Fibroblast of lung (primary cell): ENCODE measurements at regions not wholly inside any gene's neighbourhood (a gene's known extent, or its start where the extent isn't known, plus 50 kb on each side); places are given as distances from the start of the nearest gene placed in this dataset.
A peak's percentile ranks its signal among the peaks of the same experiment; 100 is the strongest.

ENCODE experiments used
- DNase-seq, 2 donors: peaks; one replicate each; pipeline versions ENCODE4 v3.0.0 to v3.0.0-alpha.2; 2010; ENCODE audit warnings: low read depth in 2 of 2
- H2AFZ ChIP-seq: 2 replicates; pipeline ENCODE4 v1.5.1; 2012; ENCODE audit warnings: low read length, control low read depth, inconsistent platforms
- H3K27ac ChIP-seq: 2 replicates; pipeline ENCODE4 v1.5.1; 2011; ENCODE audit warnings: low read length, control low read depth; ENCODE audit not compliant: insufficient read depth
- H3K27me3 ChIP-seq: 2 replicates; pipeline ENCODE4 v1.5.1; 2011; ENCODE audit warnings: mild to moderate bottlenecking, low read length; ENCODE audit not compliant: control insufficient read depth, insufficient read depth
- H3K36me3 ChIP-seq: 2 replicates; pipeline ENCODE4 v1.5.1; 2011; ENCODE audit warnings: low read length; ENCODE audit not compliant: control insufficient read depth, insufficient read depth
- H3K4me1 ChIP-seq: 2 replicates; pipeline ENCODE4 v1.5.1; 2011; ENCODE audit warnings: low read length; ENCODE audit not compliant: control insufficient read depth, insufficient read depth; ENCODE audit errors: extremely low read depth
- H3K4me2 ChIP-seq: 2 replicates; pipeline ENCODE4 v1.5.1; 2011; ENCODE audit warnings: low read length, control low read depth; ENCODE audit not compliant: insufficient read depth; ENCODE audit errors: extremely low read depth
- H3K4me3 ChIP-seq, 4 experiments: fragments of 200-600 bp in 1 of 4; sonication (generic) in 1 of 4; replicated peaks in 1 of 4; 2 replicates each; pipeline ENCODE4 v1.5.1; 2011 to 2016; ENCODE audit warnings: low read length in 4 of 4, low read depth in 3 of 4, mild to moderate bottlenecking in 3 of 4, control low read depth in 2 of 4, inconsistent platforms in 1 of 4, mixed read lengths in 1 of 4; ENCODE audit not compliant: insufficient read depth in 1 of 4; ENCODE audit errors: control extremely low read depth in 1 of 4
- H3K79me2 ChIP-seq: 2 replicates; pipeline ENCODE4 v1.5.1; 2012; ENCODE audit warnings: mild to moderate bottlenecking, low read length, inconsistent platforms; ENCODE audit not compliant: control insufficient read depth, insufficient read depth
- H3K9ac ChIP-seq: 2 replicates; pipeline ENCODE4 v1.5.1; 2011; ENCODE audit warnings: mild to moderate bottlenecking, low read length, control low read depth; ENCODE audit not compliant: insufficient read depth
- H3K9me3 ChIP-seq: 2 replicates; pipeline ENCODE4 v1.5.1; 2012; ENCODE audit warnings: low read depth, low read length; ENCODE audit not compliant: control insufficient read depth, insufficient read depth
- H4K20me1 ChIP-seq: 2 replicates; pipeline ENCODE4 v1.5.1; 2011; ENCODE audit warnings: low read length; ENCODE audit not compliant: control insufficient read depth, insufficient read depth; ENCODE audit errors: extremely low read depth
- CTCF ChIP-seq, 2 donors: IDR thresholded peaks in 1 of 2; conservative IDR thresholded peaks in 1 of 2; 1 replicate in 1 of 2; 2 replicates in 1 of 2; pipeline ENCODE4 v1.5.1; 2011 to 2012; ENCODE audit warnings: low read length in 2 of 2, control low read depth in 1 of 2, inconsistent platforms in 1 of 2, low read depth in 1 of 2, mild to moderate bottlenecking in 1 of 2
- EZH2 ChIP-seq: IDR thresholded peaks from 2 replicates; pipeline ENCODE4 v1.5.1; 2012; ENCODE audit warnings: low read length, control low read depth, mild to moderate bottlenecking; ENCODE audit errors: missing control alignments

GRCh38 chr16:76955629-76956028 is 235.4 kb upstream of the MON1B start:
- no peaks in the 10 kb centered on the region for H3K36me3 ChIP-seq
- TF ChIP-seq EZH2 (no peak), CTCF (conservative IDR thresholded peaks at IDR 0.05 in 1 of 2, IDR thresholded peaks at IDR 0.05 in 1 of 2; ENCODE audit: low read depth in 1 of 2, low read length in 2 of 2) (no peak)
- no peaks in the 10 kb centered on the region for H3K4me1 ChIP-seq
- H3K4me3 ChIP-seq, result no peak overlapping the region
- peak; percentile 43 to 44 for DNase-seq
- no peaks in the 10 kb centered on the region for H3K9me3 ChIP-seq
- H3K4me2 ChIP-seq, result no peak overlapping the region
- no peaks in the 10 kb centered on the region for H4K20me1 ChIP-seq
- H3K27me3 ChIP-seq, result no peaks in the 10 kb centered on the region
- H3K79me2 ChIP-seq, result no peaks in the 10 kb centered on the region
- no peak overlapping the region for H3K27ac ChIP-seq
- no peak overlapping the region for H2AFZ ChIP-seq
- H3K9ac ChIP-seq, result no peak overlapping the region

GRCh38 chr16:76956394-76956793 is 234.6 kb upstream of the MON1B start:
- Histone ChIP-seq H3K9me3 (no peaks in the 10 kb centered on the region), H3K79me2 (no peaks in the 10 kb centered on the region), H3K4me2 (no peak overlapping the region), H3K4me1 (no peaks in the 10 kb centered on the region), H3K27me3 (no peaks in the 10 kb centered on the region), H3K4me3 (no peak overlapping the region), H2AFZ (no peak overlapping the region), H3K36me3 (no peaks in the 10 kb centered on the region), H3K27ac (no peak overlapping the region), H3K9ac (no peak overlapping the region), H4K20me1 (no peaks in the 10 kb centered on the region)
- peak in 1 of 2 donors; percentile 10 for DNase-seq
- TF ChIP-seq EZH2 (no peak), CTCF (conservative IDR thresholded peaks at IDR 0.05 in 1 of 2, IDR thresholded peaks at IDR 0.05 in 1 of 2; ENCODE audit: low read depth in 1 of 2, low read length in 2 of 2) (no peak)

- Histone ChIP-seq H3K4me2 (no peak overlapping the region), H3K4me1 (no peaks in the 10 kb centered on the region), H3K4me3 (no peak overlapping the region), H3K36me3 (no peaks in the 10 kb centered on the region), H3K9ac (no peak overlapping the region), H3K9me3 (no peaks in the 10 kb centered on the region), H4K20me1 (no peaks in the 10 kb centered on the region), H3K27me3 (no peaks in the 10 kb centered on the region), H3K27ac (no peak overlapping the region), H3K79me2 (no peaks in the 10 kb centered on the region), H2AFZ (no peak overlapping the region)
- no peak for TF ChIP-seq CTCF (conservative IDR thresholded peaks at IDR 0.05 in 1 of 2, IDR thresholded peaks at IDR 0.05 in 1 of 2; ENCODE audit: low read depth in 1 of 2, low read length in 2 of 2)
- no peak for TF ChIP-seq EZH2
- DNase-seq, result peak in 1 of 2 donors; percentile 11
Observed at GRCh38 chr16:76956841-76957240, 234.1 kb upstream of the MON1B start.
